Trophoblast cell (in vitro differentiated cells and primary cell): ENCODE measurements at regions not wholly inside any gene's neighbourhood (a gene's known extent, or its start where the extent isn't known, plus 50 kb on each side); places are given as distances from the start of the nearest gene placed in this dataset.
"Not testable (repeated sequence)": the region's sequence is repeated elsewhere in the genome, so short reads cannot be mapped to it uniquely, and the experiment has no call there.

Source experiments
- DNase-seq, 2 donors: peaks; one replicate each; pipeline ENCODE4 v3.0.0-alpha.2; 2016
- H2AFZ ChIP-seq: 2 replicates; pipeline ENCODE4 v1.6.1; 2013; ENCODE audit warnings: low read length, moderate library complexity, mild to moderate bottlenecking; ENCODE audit not compliant: insufficient read depth, poor library complexity
- H2AK5ac ChIP-seq: 2 replicates; pipeline ENCODE4 v1.6.1; 2013; ENCODE audit warnings: mild to moderate bottlenecking, low read length
- H2BK120ac ChIP-seq: 2 replicates; pipeline ENCODE4 v1.6.1; 2013; ENCODE audit warnings: low read length, mild to moderate bottlenecking, moderate library complexity; ENCODE audit not compliant: insufficient read depth, poor library complexity
- H2BK12ac ChIP-seq: 2 replicates; pipeline ENCODE4 v1.6.1; 2013; ENCODE audit warnings: mild to moderate bottlenecking, low read length, moderate library complexity
- H2BK5ac ChIP-seq: 2 replicates; pipeline ENCODE4 v1.6.1; 2013; ENCODE audit warnings: low read length, low read depth, moderate library complexity, mild to moderate bottlenecking; ENCODE audit not compliant: poor library complexity
- H3K14ac ChIP-seq: 2 replicates; pipeline ENCODE4 v1.6.1; 2013; ENCODE audit warnings: mild to moderate bottlenecking, low read length
- H3K18ac ChIP-seq: 2 replicates; pipeline ENCODE4 v1.6.1; 2013; ENCODE audit warnings: mild to moderate bottlenecking, low read length
- H3K23ac ChIP-seq: 2 replicates; pipeline ENCODE4 v1.6.1; 2013; ENCODE audit warnings: low read length
- H3K27ac ChIP-seq: 2 replicates; pipeline ENCODE4 v1.5.1; 2013; ENCODE audit warnings: low read depth, mild to moderate bottlenecking, inconsistent platforms, low read length, moderate library complexity
- H3K27me3 ChIP-seq: 2 replicates; pipeline ENCODE4 v1.6.1; 2013; ENCODE audit warnings: inconsistent platforms, mild to moderate bottlenecking, low read length, moderate library complexity; ENCODE audit not compliant: insufficient read depth
- H3K36me3 ChIP-seq, 2 experiments: 1 replicate in 1 of 2; 2 replicates in 1 of 2; pipeline ENCODE4 v1.6.1; 2013; ENCODE audit warnings: low read length in 2 of 2, mild to moderate bottlenecking in 2 of 2, moderate library complexity in 1 of 2; ENCODE audit not compliant: insufficient read depth in 2 of 2, control insufficient read depth in 1 of 2
- H3K4ac ChIP-seq: 2 replicates; pipeline ENCODE4 v1.6.1; 2013; ENCODE audit warnings: low read depth, mild to moderate bottlenecking, low read length, moderate library complexity
- H3K4me1 ChIP-seq, 2 experiments: 1 replicate in 1 of 2; 2 replicates in 1 of 2; pipeline ENCODE4 v1.6.1; 2013; ENCODE audit warnings: low read length in 2 of 2, mild to moderate bottlenecking in 2 of 2, moderate library complexity in 1 of 2; ENCODE audit not compliant: insufficient read depth in 2 of 2, control insufficient read depth in 1 of 2
- H3K4me2 ChIP-seq: 2 replicates; pipeline ENCODE4 v1.6.1; 2013; ENCODE audit warnings: inconsistent platforms, mild to moderate bottlenecking, low read length, moderate library complexity
- H3K4me3 ChIP-seq: 2 replicates; pipeline ENCODE4 v1.5.1; 2013; ENCODE audit warnings: mild to moderate bottlenecking, low read depth, low read length, inconsistent platforms
- H3K79me1 ChIP-seq: one replicate; pipeline ENCODE4 v1.6.1; 2013; ENCODE audit warnings: low read length
- H3K79me2 ChIP-seq: 2 replicates; pipeline ENCODE4 v1.6.1; 2013; ENCODE audit warnings: low read length, mild to moderate bottlenecking; ENCODE audit not compliant: control insufficient read depth, insufficient read depth, poor library complexity
- H3K9ac ChIP-seq: 2 replicates; pipeline ENCODE4 v1.6.1; 2013; ENCODE audit warnings: mild to moderate bottlenecking, low read length
- H3K9me3 ChIP-seq: 2 replicates; pipeline ENCODE4 v1.6.1; 2013; ENCODE audit warnings: low read depth, mild to moderate bottlenecking, control low read depth, inconsistent platforms, low read length; ENCODE audit not compliant: insufficient read depth
- H4K12ac ChIP-seq: 2 replicates; pipeline ENCODE4 v1.6.1; 2013; ENCODE audit warnings: low read depth, mild to moderate bottlenecking, low read length, moderate library complexity
- H4K8ac ChIP-seq: 2 replicates; pipeline ENCODE4 v1.6.1; 2013; ENCODE audit warnings: low read depth, mild to moderate bottlenecking, low read length, moderate library complexity
- H4K91ac ChIP-seq: one replicate; pipeline ENCODE4 v1.6.1; 2013; ENCODE audit warnings: low read depth, mild to moderate bottlenecking, low read length, moderate library complexity
- WGBS: extraction: QIAGEN DNeasy Blood & Tissue Kit; methylation state at CpG from one replicate; pipeline ENCODE4 v1.1.7; 2013; ENCODE audit warnings: missing lambda C conversion rate; ENCODE audit not compliant: insufficient read length, insufficient coverage; ENCODE audit errors: extremely low coverage; 5-methylcytosine and 5-hydroxymethylcytosine counted together

DNA sequence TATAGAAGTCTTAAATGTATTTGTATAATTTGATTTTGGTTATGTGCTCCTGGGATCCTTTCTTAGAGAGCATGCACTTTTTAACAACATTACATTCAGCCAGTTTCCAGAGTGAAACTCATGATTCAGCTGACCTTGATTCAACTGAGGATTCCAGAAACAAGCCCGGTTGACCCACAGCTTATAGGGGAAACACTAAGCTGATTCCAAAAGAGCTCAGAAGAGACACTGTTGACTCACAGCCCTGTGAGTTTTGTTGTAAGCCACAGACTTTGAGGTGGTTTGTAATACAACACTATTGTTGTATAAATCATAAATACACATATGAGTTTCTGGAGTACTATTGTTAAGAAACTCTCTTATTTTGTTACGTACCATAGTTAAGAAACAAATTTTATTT lies 133.8 kb upstream of the MGAT4C start:
- no peak overlapping the region for H3K9ac ChIP-seq
- no peaks in the 10 kb centered on the region for H3K9me3 ChIP-seq
- no peak overlapping the region for H2AK5ac ChIP-seq
- no peak overlapping the region for H2BK5ac ChIP-seq
- no peak overlapping the region for H4K8ac ChIP-seq
- H3K4me1 ChIP-seq, result no peaks in the 10 kb centered on the region
- H2BK120ac ChIP-seq, result no peak overlapping the region
- no peaks in the 10 kb centered on the region for H3K36me3 ChIP-seq
- H3K27me3 ChIP-seq, result no peaks in the 10 kb centered on the region
- H3K23ac ChIP-seq, result no peak overlapping the region
- no peak overlapping the region for H2AFZ ChIP-seq
- H3K27ac ChIP-seq, result no peak overlapping the region
- H2BK12ac ChIP-seq, result no peak overlapping the region
- no CpG with 5 or more reads among the region's 2 CpGs for WGBS
- no peak overlapping the region for H4K12ac ChIP-seq
- H3K79me2 ChIP-seq, result no peaks in the 10 kb centered on the region
- H3K18ac ChIP-seq, result no peak overlapping the region
- no peaks in the 10 kb centered on the region for H3K79me1 ChIP-seq
- no peak overlapping the region for H3K4me3 ChIP-seq
- no peak overlapping the region for H3K4me2 ChIP-seq
- DNase-seq, result no peak
- H4K91ac ChIP-seq, result no peak overlapping the region
- H3K14ac ChIP-seq, result no peak overlapping the region
- no peak overlapping the region for H3K4ac ChIP-seq

DNA sequence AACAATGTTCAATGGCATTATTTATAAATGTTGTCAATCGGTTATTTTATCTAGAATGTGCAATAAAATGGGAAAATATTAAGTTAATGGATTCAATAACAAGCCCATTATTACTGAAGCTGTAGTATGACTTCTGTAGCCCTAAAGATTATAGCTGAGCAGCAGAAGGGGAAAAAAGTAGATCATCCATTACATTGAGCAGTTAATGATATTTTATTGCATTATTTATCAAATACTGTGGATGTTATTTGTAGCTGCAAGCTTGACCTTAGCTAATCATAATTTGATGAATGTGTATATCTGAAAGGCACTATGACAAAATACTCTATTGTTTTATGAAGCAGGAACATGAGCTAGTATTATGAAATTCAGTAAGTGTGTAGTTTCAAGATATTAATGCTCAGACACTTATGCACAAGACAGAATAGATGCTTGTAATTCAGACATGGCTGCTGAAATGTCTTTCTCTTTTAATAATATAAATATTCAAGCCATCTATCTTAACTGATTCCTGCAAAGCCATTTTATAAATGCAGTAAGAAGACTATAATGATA lies 131.5 kb upstream of the MGAT4C start:
- Histone ChIP-seq H3K9me3 (no peaks in the 10 kb centered on the region), H3K79me1 (no peaks in the 10 kb centered on the region), H3K4ac (no peak overlapping the region), H3K9ac (no peak overlapping the region), H3K23ac (no peak overlapping the region), H3K27me3 (no peaks in the 10 kb centered on the region), H2BK120ac (no peak overlapping the region), H3K36me3 (no peaks in the 10 kb centered on the region), H3K4me1 (no peaks in the 10 kb centered on the region), H3K18ac (no peak overlapping the region), H3K4me2 (no peak overlapping the region), H4K8ac (no peak overlapping the region), H3K4me3 (no peak overlapping the region), H2BK12ac (no peak overlapping the region), H4K12ac (no peak overlapping the region), H4K91ac (no peak overlapping the region), H3K79me2 (no peaks in the 10 kb centered on the region), H2AK5ac (no peak overlapping the region), H2BK5ac (no peak overlapping the region), H3K14ac (no peak overlapping the region), H3K27ac (no peak overlapping the region), H2AFZ (no peak overlapping the region)
- no peak for DNase-seq
- no CpG with 5 or more reads among the region's 1 CpG for WGBS

GRCh38 chr12:86383759-86384158 lies 127.6 kb upstream of the MGAT4C start:
- H3K4me2 ChIP-seq, H4K12ac ChIP-seq, H3K79me2 ChIP-seq, H3K18ac ChIP-seq, H2BK5ac ChIP-seq, H2BK120ac ChIP-seq, H2AK5ac ChIP-seq, H3K27me3 ChIP-seq, H3K27ac ChIP-seq, H3K4ac ChIP-seq, DNase-seq, H3K36me3 ChIP-seq, H2AFZ ChIP-seq, H3K9me3 ChIP-seq, H3K9ac ChIP-seq, H3K23ac ChIP-seq, H3K4me3 ChIP-seq, H3K14ac ChIP-seq, H4K8ac ChIP-seq, H4K91ac ChIP-seq, H2BK12ac ChIP-seq, H3K4me1 ChIP-seq, H3K79me1 ChIP-seq: not testable (repeated sequence)
- WGBS, result no CpG with 5 or more reads among the region's 3 CpGs

DNA sequence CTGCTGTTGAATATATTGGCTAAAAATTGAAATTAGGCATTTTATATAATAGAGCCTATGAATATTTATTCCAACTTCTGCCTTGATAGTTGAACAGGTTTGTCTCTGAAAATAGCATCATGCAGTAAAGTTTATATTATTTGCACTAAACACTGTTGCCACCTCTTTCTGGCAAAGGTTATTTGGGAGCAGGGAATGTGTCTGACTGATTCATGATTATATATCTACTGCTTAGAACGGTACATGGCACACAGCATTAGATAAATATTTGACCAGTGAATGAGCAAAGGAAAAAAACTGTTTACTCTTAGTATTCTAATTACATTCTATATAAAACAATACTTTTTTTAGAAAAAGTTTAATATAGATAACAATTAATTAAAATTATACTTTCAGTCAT lies 123.1 kb upstream of the MGAT4C start:
- DNase-seq, result no peak
- Histone ChIP-seq H2BK120ac (no peak overlapping the region), H3K23ac (no peak overlapping the region), H3K79me1 (no peaks in the 10 kb centered on the region), H4K91ac (no peak overlapping the region), H3K14ac (no peak overlapping the region), H3K79me2 (no peaks in the 10 kb centered on the region), H2AK5ac (no peak overlapping the region), H2BK5ac (no peak overlapping the region), H2AFZ (no peak overlapping the region), H3K9me3 (no peaks in the 10 kb centered on the region), H3K4me1 (no peaks in the 10 kb centered on the region), H3K18ac (no peak overlapping the region), H3K27me3 (no peaks in the 10 kb centered on the region), H3K4ac (no peak overlapping the region), H3K4me2 (no peak overlapping the region), H3K4me3 (no peak overlapping the region), H3K36me3 (no peaks in the 10 kb centered on the region), H3K27ac (no peak overlapping the region), H3K9ac (no peak overlapping the region), H4K8ac (no peak overlapping the region), H4K12ac (no peak overlapping the region), H2BK12ac (no peak overlapping the region)
- WGBS, result no CpG with 5 or more reads among the region's 1 CpG
